ENCODE measurements at regions not wholly inside any gene's neighbourhood (a gene's known extent, or its start where the extent isn't known, plus 50 kb on each side); places are given as distances from the start of the nearest gene placed in this dataset.

Small RNA genes in the stretch of these regions (small RNA-seq; reads per million reads assigned to genes)
- gene AL139135.1 (0 reads per million in 3 donors), gene AL713866.2 (0 reads per million in 3 donors)
